T-helper 17 cell (primary cell): ENCODE measurements at regions not wholly inside any gene's neighbourhood (a gene's known extent, or its start where the extent isn't known, plus 50 kb on each side); places are given as distances from the start of the nearest gene placed in this dataset.
"Not testable (repeated sequence)": the region's sequence is repeated elsewhere in the genome, so short reads cannot be mapped to it uniquely, and the experiment has no call there.

Source experiments
- ATAC-seq: fragments of 150-1000 bp; cut with Tn5 transposase; 2 replicates; pipeline ENCODE4 v1.10.0; 2021; ENCODE audit warnings: mild to moderate bottlenecking, moderate library complexity
- DNase-seq, 3 donors: peaks; one replicate each; pipeline versions ENCODE4 v3.0.0 to v3.0.0-alpha.2; 2020 to 2021
- H3K9me3 ChIP-seq: one replicate; pipeline ENCODE4 v1.7.0; 2013; ENCODE audit warnings: low read length, mild to moderate bottlenecking; ENCODE audit not compliant: control insufficient read depth, poor library complexity, severe bottlenecking
- H3K27ac Mint-ChIP-seq: one replicate; pipeline ENCODE4 v1.8.0; 2022; ENCODE audit warnings: mild to moderate bottlenecking, moderate library complexity, mixed read lengths
- H3K27me3 Mint-ChIP-seq: one replicate; pipeline ENCODE4 v1.8.0; 2022; ENCODE audit warnings: mixed read lengths
- H3K36me3 Mint-ChIP-seq: one replicate; pipeline ENCODE4 v1.8.0; 2022; ENCODE audit warnings: low read depth, mixed read lengths
- H3K4me1 Mint-ChIP-seq: one replicate; pipeline ENCODE4 v1.8.0; 2022; ENCODE audit warnings: mild to moderate bottlenecking, mixed read lengths
- H3K4me3 Mint-ChIP-seq: one replicate; pipeline ENCODE4 v1.8.0; 2022; ENCODE audit warnings: mild to moderate bottlenecking, moderate library complexity, mixed read lengths

GRCh38 chrX:63581906-63582305, 203.1 kb downstream of the ARHGEF9 start:
- no peak overlapping the region for H3K27ac Mint-ChIP-seq
- H3K27me3 Mint-ChIP-seq, result no peaks in the 10 kb centered on the region
- no peak for DNase-seq
- H3K4me3 Mint-ChIP-seq, result no peak overlapping the region
- peaks cover 2% of the 10 kb centered on the region for H3K36me3 Mint-ChIP-seq
- no peaks in the 10 kb centered on the region for H3K9me3 ChIP-seq
- H3K4me1 Mint-ChIP-seq, result no peaks in the 10 kb centered on the region
- ATAC-seq, result no peak

GRCh38 chrX:63581398-63581797, 203.6 kb downstream of the ARHGEF9 start:
- Mint-ChIP-seq H3K27ac (no peak overlapping the region), H3K4me1 (no peaks in the 10 kb centered on the region), H3K27me3 (no peaks in the 10 kb centered on the region), H3K4me3 (no peak overlapping the region), H3K36me3 (peaks cover 2% of the 10 kb centered on the region)
- no peak for ATAC-seq
- no peak for DNase-seq
- H3K9me3 ChIP-seq, result no peaks in the 10 kb centered on the region

GRCh38 chrX:63576533-63576932, 208.5 kb downstream of the ARHGEF9 start:
- H3K4me3 Mint-ChIP-seq, result no peak overlapping the region
- no peaks in the 10 kb centered on the region for H3K9me3 ChIP-seq
- no peak for DNase-seq

GRCh38 chrX:63575700-63576099, 209.3 kb downstream of the ARHGEF9 start:
- H3K4me1 Mint-ChIP-seq, H3K36me3 Mint-ChIP-seq, H3K4me3 Mint-ChIP-seq, H3K27ac Mint-ChIP-seq, DNase-seq, H3K27me3 Mint-ChIP-seq, H3K9me3 ChIP-seq, ATAC-seq: not testable (repeated sequence)

More at GRCh38 chrX:63576533-63576932, 208.5 kb downstream of the ARHGEF9 start:
- no peak for ATAC-seq
- no peak overlapping the region for H3K27ac Mint-ChIP-seq
- no peaks in the 10 kb centered on the region for H3K4me1 Mint-ChIP-seq
- peaks cover 2% of the 10 kb centered on the region for H3K36me3 Mint-ChIP-seq
- H3K27me3 Mint-ChIP-seq, result no peaks in the 10 kb centered on the region

- ATAC-seq (no peak), DNase-seq (no peak)
- H3K36me3 Mint-ChIP-seq, result no peaks in the 10 kb centered on the region
- H3K4me1 Mint-ChIP-seq, result no peaks in the 10 kb centered on the region
- H3K9me3 ChIP-seq, result no peaks in the 10 kb centered on the region
- H3K27ac Mint-ChIP-seq, result no peak overlapping the region
- no peak overlapping the region for H3K4me3 Mint-ChIP-seq
- no peaks in the 10 kb centered on the region for H3K27me3 Mint-ChIP-seq
Observed at GRCh38 chrX:63566856-63567255, 215.7 kb upstream of the SPIN4 start.

GRCh38 chrX:63561425-63561824, 210.3 kb upstream of the SPIN4 start:
- Mint-ChIP-seq H3K4me3 (peak overlapping the region; percentile 96), H3K4me1 (peaks cover 10% of the 10 kb centered on the region), H3K27me3 (no peaks in the 10 kb centered on the region), H3K27ac (peak overlapping the region; percentile 97), H3K36me3 (no peaks in the 10 kb centered on the region)
- no peaks in the 10 kb centered on the region for H3K9me3 ChIP-seq
- DNase-seq (no peak), ATAC-seq (no peak)

GRCh38 chrX:63560601-63561218, 209.6 kb upstream of the SPIN4 start:
- DNase-seq (peak; percentile 5 to 15 (median 13)), ATAC-seq (peak; percentile 94)
- no peaks in the 10 kb centered on the region for H3K36me3 Mint-ChIP-seq
- H3K27me3 Mint-ChIP-seq, result no peaks in the 10 kb centered on the region
- no peaks in the 10 kb centered on the region for H3K9me3 ChIP-seq
- peak overlapping the region; percentile 97 for H3K27ac Mint-ChIP-seq
- H3K4me3 Mint-ChIP-seq, result peak overlapping the region; percentile 96
- peaks cover 10% of the 10 kb centered on the region for H3K4me1 Mint-ChIP-seq

GRCh38 chrX:63551856-63552255, 200.7 kb upstream of the SPIN4 start:
- ATAC-seq, result no peak
- no peak overlapping the region for H3K27ac Mint-ChIP-seq
- H3K4me1 Mint-ChIP-seq, result no peaks in the 10 kb centered on the region
- DNase-seq, result no peak
- H3K27me3 Mint-ChIP-seq, result no peaks in the 10 kb centered on the region
- no peaks in the 10 kb centered on the region for H3K36me3 Mint-ChIP-seq
- H3K9me3 ChIP-seq, result peaks cover under 1% of the 10 kb centered on the region
- H3K4me3 Mint-ChIP-seq, result no peak overlapping the region

- peaks cover 2% of the 10 kb centered on the region for H3K36me3 Mint-ChIP-seq
- no peaks in the 10 kb centered on the region for H3K4me1 Mint-ChIP-seq
- DNase-seq (no peak), ATAC-seq (no peak)
- H3K9me3 ChIP-seq, result no peaks in the 10 kb centered on the region
- H3K27me3 Mint-ChIP-seq, result no peaks in the 10 kb centered on the region
- no peak overlapping the region for H3K4me3 Mint-ChIP-seq
- H3K27ac Mint-ChIP-seq, result no peak overlapping the region
Observed at GRCh38 chrX:63530654-63531053, 179.5 kb upstream of the SPIN4 start.

- Mint-ChIP-seq H3K27ac (no peak overlapping the region), H3K4me1 (no peaks in the 10 kb centered on the region), H3K4me3 (no peak overlapping the region), H3K27me3 (no peaks in the 10 kb centered on the region), H3K36me3 (peaks cover 2% of the 10 kb centered on the region)
- ATAC-seq, result no peak
- H3K9me3 ChIP-seq, result no peaks in the 10 kb centered on the region
- no peak for DNase-seq
Observed at GRCh38 chrX:63529961-63530360, 178.8 kb upstream of the SPIN4 start.

- DNase-seq (no peak), ATAC-seq (no peak)
- Mint-ChIP-seq H3K27ac (no peak overlapping the region), H3K27me3 (no peaks in the 10 kb centered on the region), H3K4me1 (no peaks in the 10 kb centered on the region), H3K4me3 (no peak overlapping the region), H3K36me3 (peaks cover 2% of the 10 kb centered on the region)
- H3K9me3 ChIP-seq, result no peaks in the 10 kb centered on the region
Observed at GRCh38 chrX:63526863-63527262, 175.7 kb upstream of the SPIN4 start.

- no peaks in the 10 kb centered on the region for H3K9me3 ChIP-seq
- DNase-seq (no peak), ATAC-seq (no peak)
- Mint-ChIP-seq H3K27ac (no peak overlapping the region), H3K4me3 (no peak overlapping the region), H3K36me3 (peaks cover 2% of the 10 kb centered on the region), H3K27me3 (no peaks in the 10 kb centered on the region), H3K4me1 (no peaks in the 10 kb centered on the region)
Observed at GRCh38 chrX:63525491-63525890, 174.4 kb upstream of the SPIN4 start.

GRCh38 chrX:63519368-63519767, 168.2 kb upstream of the SPIN4 start:
- not testable (repeated sequence) for H3K4me3 Mint-ChIP-seq, H3K27me3 Mint-ChIP-seq, H3K4me1 Mint-ChIP-seq, ATAC-seq, DNase-seq, H3K36me3 Mint-ChIP-seq, H3K27ac Mint-ChIP-seq, H3K9me3 ChIP-seq

GRCh38 chrX:63514569-63515080, 163.5 kb upstream of the SPIN4 start:
- no peak for ATAC-seq
- Mint-ChIP-seq H3K4me3 (no peak overlapping the region), H3K36me3 (no peaks in the 10 kb centered on the region), H3K27ac (no peak overlapping the region), H3K27me3 (no peaks in the 10 kb centered on the region), H3K4me1 (peaks cover 9% of the 10 kb centered on the region)
- H3K9me3 ChIP-seq, result no peaks in the 10 kb centered on the region
- no peak for DNase-seq
